Neural progenitor cell (in vitro differentiated cells): ENCODE measurements at regions not wholly inside any gene's neighbourhood (a gene's known extent, or its start where the extent isn't known, plus 50 kb on each side); places are given as distances from the start of the nearest gene placed in this dataset.

ENCODE experiments used
- DNase-seq: peaks from one replicate; pipeline ENCODE4 v3.0.0-alpha.2; 2016; ENCODE audit warnings: low spot score
- H2AFZ ChIP-seq: fragments of 200-600 bp; sonication (generic); replicated peaks from 2 replicates; pipeline ENCODE4 v1.6.1; 2016; ENCODE audit warnings: antibody characterized with exemption
- H3F3A ChIP-seq: fragments of 200-600 bp; sonication (generic); 2 replicates; pipeline ENCODE4 v1.6.1; 2016; ENCODE audit warnings: antibody characterized with exemption, low read depth
- H3K27ac ChIP-seq: fragments of 200-600 bp; sonication (generic); 2 replicates; pipeline ENCODE4 v1.5.1; 2016; ENCODE audit warnings: mild to moderate bottlenecking
- H3K27me3 ChIP-seq: fragments of 200-600 bp; sonication (generic); 2 replicates; pipeline ENCODE4 v1.6.1; 2016; ENCODE audit warnings: mild to moderate bottlenecking, moderate library complexity
- H3K36me3 ChIP-seq: fragments of 200-600 bp; sonication (generic); 2 replicates; pipeline ENCODE4 v1.5.1; 2016
- H3K4me1 ChIP-seq: fragments of 200-600 bp; sonication (generic); 2 replicates; pipeline ENCODE4 v1.6.1; 2016; ENCODE audit warnings: mixed run types
- H3K4me2 ChIP-seq: fragments of 200-600 bp; sonication (generic); 2 replicates; pipeline ENCODE4 v1.6.1; 2016
- H3K4me3 ChIP-seq: fragments of 200-600 bp; sonication (generic); 2 replicates; pipeline ENCODE4 v1.5.1; 2016
- H3K79me2 ChIP-seq: fragments of 200-600 bp; sonication (generic); 2 replicates; pipeline ENCODE4 v1.6.1; 2016; ENCODE audit warnings: low read depth
- H3K9ac ChIP-seq: fragments of 200-600 bp; sonication (generic); 2 replicates; pipeline ENCODE4 v1.6.1; 2016
- H3K9me3 ChIP-seq: fragments of 200-600 bp; sonication (generic); 2 replicates; pipeline ENCODE4 v1.5.1; 2016; ENCODE audit warnings: low read depth
- H4K20me1 ChIP-seq: fragments of 200-600 bp; sonication (generic); 2 replicates; pipeline ENCODE4 v1.6.1; 2016; ENCODE audit warnings: low read depth
- H3K27ac Mint-ChIP-seq: 3 replicates; pipeline ENCODE4 v1.8.0; 2021; ENCODE audit warnings: mixed read lengths
- H3K27me3 Mint-ChIP-seq: 2 replicates; pipeline ENCODE4 v1.8.0; 2022; ENCODE audit warnings: low read depth, mild to moderate bottlenecking, inconsistent platforms, moderate library complexity, mixed read lengths; ENCODE audit not compliant: insufficient read depth
- H3K36me3 Mint-ChIP-seq: 3 replicates; pipeline ENCODE4 v1.8.0; 2021; ENCODE audit warnings: mixed read lengths
- H3K4me1 Mint-ChIP-seq: 3 replicates; pipeline ENCODE4 v1.8.0; 2021; ENCODE audit warnings: mixed read lengths
- H3K4me3 Mint-ChIP-seq: 3 replicates; pipeline ENCODE4 v1.8.0; 2021; ENCODE audit warnings: mild to moderate bottlenecking, moderate library complexity, mixed read lengths
- H3K9me3 Mint-ChIP-seq: 3 replicates; pipeline ENCODE4 v1.8.0; 2020; ENCODE audit warnings: mixed read lengths
- EZH2 ChIP-seq: fragments of 200-600 bp; sonication (generic); IDR thresholded peaks from 2 replicates; pipeline ENCODE4 v1.6.1; 2017; ENCODE audit warnings: antibody characterized with exemption, mild to moderate bottlenecking, moderate library complexity
- EZH2phosphoT487 ChIP-seq: fragments of 200-600 bp; sonication (generic); IDR thresholded peaks from 2 replicates; pipeline ENCODE4 v1.6.1; 2017; ENCODE audit warnings: antibody characterized with exemption
- TF ChIP-seq, protein P1 (sequence below): fragments of 200-600 bp; sonication (generic); IDR thresholded peaks from 2 replicates; pipeline ENCODE4 v1.5.1; 2017; ENCODE audit warnings: antibody characterized with exemption, mild to moderate bottlenecking

DNA sequence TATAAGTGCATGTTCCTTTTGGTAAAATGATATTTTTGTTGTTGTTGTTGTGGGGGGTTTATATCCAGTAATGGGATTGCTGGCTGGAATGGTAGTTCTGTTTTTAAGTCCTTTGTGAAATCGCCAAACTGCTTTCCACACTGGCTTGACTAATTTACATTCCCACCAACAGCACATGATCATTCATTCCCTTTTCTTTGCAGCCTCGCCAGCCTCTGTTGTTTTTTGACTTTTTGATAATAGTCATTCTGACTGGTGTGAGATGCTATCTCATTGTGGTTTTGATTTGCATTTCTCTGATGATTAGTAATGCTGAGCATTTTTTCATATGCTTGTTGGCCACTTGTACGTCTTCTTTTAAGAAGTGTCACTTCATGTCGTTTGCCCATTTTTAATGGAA is 188.5 kb upstream of the CHRM3 start:
- H3K4me3 Mint-ChIP-seq, result no peak overlapping the region
- Histone ChIP-seq H3K4me3 (no peak overlapping the region), H3K9me3 (no peaks in the 10 kb centered on the region), H4K20me1 (no peaks in the 10 kb centered on the region), H3K36me3 (no peaks in the 10 kb centered on the region), H2AFZ (no peak overlapping the region), H3K4me1 (no peaks in the 10 kb centered on the region), H3K4me2 (no peak overlapping the region), H3K27me3 (no peaks in the 10 kb centered on the region), H3K9ac (no peak overlapping the region), H3K79me2 (no peaks in the 10 kb centered on the region), H3F3A (no peaks in the 10 kb centered on the region), H3K27ac (no peak overlapping the region)
- H3K36me3 Mint-ChIP-seq, result no peaks in the 10 kb centered on the region
- no peak overlapping the region for H3K27ac Mint-ChIP-seq
- TF ChIP-seq EZH2phosphoT487, result no peak
- TF ChIP-seq, protein P1, sequence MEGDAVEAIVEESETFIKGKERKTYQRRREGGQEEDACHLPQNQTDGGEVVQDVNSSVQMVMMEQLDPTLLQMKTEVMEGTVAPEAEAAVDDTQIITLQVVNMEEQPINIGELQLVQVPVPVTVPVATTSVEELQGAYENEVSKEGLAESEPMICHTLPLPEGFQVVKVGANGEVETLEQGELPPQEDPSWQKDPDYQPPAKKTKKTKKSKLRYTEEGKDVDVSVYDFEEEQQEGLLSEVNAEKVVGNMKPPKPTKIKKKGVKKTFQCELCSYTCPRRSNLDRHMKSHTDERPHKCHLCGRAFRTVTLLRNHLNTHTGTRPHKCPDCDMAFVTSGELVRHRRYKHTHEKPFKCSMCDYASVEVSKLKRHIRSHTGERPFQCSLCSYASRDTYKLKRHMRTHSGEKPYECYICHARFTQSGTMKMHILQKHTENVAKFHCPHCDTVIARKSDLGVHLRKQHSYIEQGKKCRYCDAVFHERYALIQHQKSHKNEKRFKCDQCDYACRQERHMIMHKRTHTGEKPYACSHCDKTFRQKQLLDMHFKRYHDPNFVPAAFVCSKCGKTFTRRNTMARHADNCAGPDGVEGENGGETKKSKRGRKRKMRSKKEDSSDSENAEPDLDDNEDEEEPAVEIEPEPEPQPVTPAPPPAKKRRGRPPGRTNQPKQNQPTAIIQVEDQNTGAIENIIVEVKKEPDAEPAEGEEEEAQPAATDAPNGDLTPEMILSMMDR, result no peak
- no peak for TF ChIP-seq EZH2
- no peaks in the 10 kb centered on the region for H3K4me1 Mint-ChIP-seq
- no peaks in the 10 kb centered on the region for H3K27me3 Mint-ChIP-seq
- no peaks in the 10 kb centered on the region for H3K9me3 Mint-ChIP-seq
- DNase-seq, result no peak

DNA sequence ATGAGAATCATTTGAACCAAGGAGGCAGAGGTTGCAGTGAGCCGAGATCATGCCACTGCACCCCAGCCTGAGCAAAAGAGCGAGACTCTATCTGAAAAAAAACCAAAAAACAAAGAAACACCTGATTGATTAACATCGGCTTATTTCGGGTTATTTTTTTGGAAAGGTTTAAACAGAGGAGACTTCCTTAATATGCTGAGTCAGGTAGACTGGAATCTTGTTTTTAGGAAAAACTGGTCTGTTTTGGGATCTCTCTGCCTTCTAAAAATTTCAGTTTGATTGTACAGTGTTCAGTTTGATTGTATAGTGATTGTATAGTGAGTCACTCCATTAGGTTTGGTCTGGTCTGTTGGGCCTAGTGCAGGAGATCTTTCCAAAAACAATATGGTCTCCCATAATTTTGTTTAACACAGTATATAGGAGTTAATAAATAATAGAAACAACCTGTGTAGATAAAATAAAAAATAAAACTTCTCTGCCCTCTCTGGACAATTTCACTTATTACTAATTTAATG is 196.3 kb upstream of the CHRM3 start:
- no peak overlapping the region for H3K4me3 Mint-ChIP-seq
- peaks cover 2% of the 10 kb centered on the region for H3K9me3 Mint-ChIP-seq

DNA sequence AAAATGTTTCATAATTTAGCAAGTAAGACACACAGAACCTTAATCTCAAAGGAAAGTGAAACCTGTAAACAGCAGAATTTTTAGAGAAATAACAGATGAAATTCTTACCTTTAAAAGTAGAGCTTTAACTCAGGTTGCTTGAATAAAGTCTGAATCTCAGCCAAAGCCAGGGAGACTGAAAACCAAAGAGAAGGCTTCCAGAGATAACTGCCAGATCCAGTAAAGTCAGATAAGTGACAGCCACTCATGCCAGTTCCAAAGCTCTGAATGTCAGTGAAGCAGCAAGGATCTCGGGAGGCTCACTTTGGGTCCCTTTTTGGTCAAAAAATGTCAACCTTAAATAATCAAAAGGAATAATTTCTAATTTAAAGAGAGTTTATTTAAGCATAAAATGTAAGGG is 199.9 kb upstream of the CHRM3 start:
- no peak overlapping the region for H3K27ac ChIP-seq
- no peak overlapping the region for H3K27ac Mint-ChIP-seq
- H3F3A ChIP-seq, result no peaks in the 10 kb centered on the region
- no peak overlapping the region for H2AFZ ChIP-seq
- H4K20me1 ChIP-seq, result no peaks in the 10 kb centered on the region
- H3K9ac ChIP-seq, result no peak overlapping the region
- H3K4me2 ChIP-seq, result no peak overlapping the region
- no peaks in the 10 kb centered on the region for H3K4me1 Mint-ChIP-seq
- DNase-seq, result no peak
- no peaks in the 10 kb centered on the region for H3K36me3 ChIP-seq
- no peaks in the 10 kb centered on the region for H3K9me3 ChIP-seq
- no peak overlapping the region for H3K4me3 Mint-ChIP-seq
- H3K4me1 ChIP-seq, result no peaks in the 10 kb centered on the region
- peaks cover 2% of the 10 kb centered on the region for H3K9me3 Mint-ChIP-seq
- H3K36me3 Mint-ChIP-seq, result no peaks in the 10 kb centered on the region
- H3K27me3 ChIP-seq, result no peaks in the 10 kb centered on the region
- H3K4me3 ChIP-seq, result no peak overlapping the region
- H3K27me3 Mint-ChIP-seq, result no peaks in the 10 kb centered on the region
- no peaks in the 10 kb centered on the region for H3K79me2 ChIP-seq
- no peak for TF ChIP-seq EZH2
- TF ChIP-seq, protein P1, result no peak
- no peak for TF ChIP-seq EZH2phosphoT487

More for the DNA sequence above, 196.3 kb upstream of the CHRM3 start:
- H3K36me3 Mint-ChIP-seq, result no peaks in the 10 kb centered on the region
- Histone ChIP-seq H3K4me3 (no peak overlapping the region), H3F3A (no peaks in the 10 kb centered on the region), H3K4me2 (no peak overlapping the region), H3K27me3 (no peaks in the 10 kb centered on the region), H3K9ac (no peak overlapping the region), H3K9me3 (no peaks in the 10 kb centered on the region), H3K4me1 (no peaks in the 10 kb centered on the region), H3K27ac (no peak overlapping the region), H3K36me3 (no peaks in the 10 kb centered on the region), H4K20me1 (no peaks in the 10 kb centered on the region), H2AFZ (no peak overlapping the region), H3K79me2 (no peaks in the 10 kb centered on the region)
- H3K27me3 Mint-ChIP-seq, result no peaks in the 10 kb centered on the region
- no peaks in the 10 kb centered on the region for H3K4me1 Mint-ChIP-seq
- TF ChIP-seq, protein P1, result no peak
- TF ChIP-seq EZH2phosphoT487 (no peak), EZH2 (no peak)
- DNase-seq, result no peak
- H3K27ac Mint-ChIP-seq, result no peak overlapping the region
